OCI-LY7 (cell line): ENCODE measurements at regions not wholly inside any gene's neighbourhood (a gene's known extent, or its start where the extent isn't known, plus 50 kb on each side); places are given as distances from the start of the nearest gene placed in this dataset.

Experiments
- EZH2phosphoT487 ChIP-seq: fragments of 200-600 bp; sonication (generic); IDR thresholded peaks from 2 replicates; pipeline ENCODE4 v1.6.1; 2018; ENCODE audit warnings: low read depth, borderline replicate concordance, mild to moderate bottlenecking, mixed run types, antibody characterized with exemption, low read length, moderate library complexity, mixed read lengths
- TF ChIP-seq, protein P1 (sequence below): fragments of 200-600 bp; sonication (generic); conservative IDR thresholded peaks from 2 replicates; pipeline ENCODE4 v1.5.1; 2014; ENCODE audit warnings: mild to moderate bottlenecking, antibody characterized with exemption, low read length, moderate library complexity, mixed read lengths

- TF ChIP-seq, protein P1, sequence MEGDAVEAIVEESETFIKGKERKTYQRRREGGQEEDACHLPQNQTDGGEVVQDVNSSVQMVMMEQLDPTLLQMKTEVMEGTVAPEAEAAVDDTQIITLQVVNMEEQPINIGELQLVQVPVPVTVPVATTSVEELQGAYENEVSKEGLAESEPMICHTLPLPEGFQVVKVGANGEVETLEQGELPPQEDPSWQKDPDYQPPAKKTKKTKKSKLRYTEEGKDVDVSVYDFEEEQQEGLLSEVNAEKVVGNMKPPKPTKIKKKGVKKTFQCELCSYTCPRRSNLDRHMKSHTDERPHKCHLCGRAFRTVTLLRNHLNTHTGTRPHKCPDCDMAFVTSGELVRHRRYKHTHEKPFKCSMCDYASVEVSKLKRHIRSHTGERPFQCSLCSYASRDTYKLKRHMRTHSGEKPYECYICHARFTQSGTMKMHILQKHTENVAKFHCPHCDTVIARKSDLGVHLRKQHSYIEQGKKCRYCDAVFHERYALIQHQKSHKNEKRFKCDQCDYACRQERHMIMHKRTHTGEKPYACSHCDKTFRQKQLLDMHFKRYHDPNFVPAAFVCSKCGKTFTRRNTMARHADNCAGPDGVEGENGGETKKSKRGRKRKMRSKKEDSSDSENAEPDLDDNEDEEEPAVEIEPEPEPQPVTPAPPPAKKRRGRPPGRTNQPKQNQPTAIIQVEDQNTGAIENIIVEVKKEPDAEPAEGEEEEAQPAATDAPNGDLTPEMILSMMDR = no peak
- no peak for TF ChIP-seq EZH2phosphoT487
These were observed 133.6 kb downstream of the ALDH8A1 start for GRCh38 chr6:134816300-134816699.
